Brain microvascular endothelial cell (primary cell): ENCODE measurements at regions not wholly inside any gene's neighbourhood (a gene's known extent, or its start where the extent isn't known, plus 50 kb on each side); places are given as distances from the start of the nearest gene placed in this dataset.

Experiments used
- DNase-seq: peaks from one replicate; pipeline ENCODE4 v3.0.0-alpha.2; 2020
- H3K27ac ChIP-seq: fragments of 250-450 bp; sonication (Bioruptor Pico); 2 replicates; pipeline ENCODE4 v1.5.1; 2020; ENCODE audit warnings: mild to moderate bottlenecking, moderate library complexity
- H3K27me3 ChIP-seq: fragments of 250-450 bp; sonication (Bioruptor Pico); replicated peaks from 2 replicates; pipeline ENCODE4 v1.5.1; 2020; ENCODE audit warnings: mild to moderate bottlenecking
- H3K36me3 ChIP-seq: fragments of 250-450 bp; sonication (Bioruptor Pico); replicated peaks from 2 replicates; pipeline ENCODE4 v1.5.1; 2020; ENCODE audit warnings: mild to moderate bottlenecking
- H3K4me3 ChIP-seq: 2 replicates; pipeline ENCODE4 v1.5.1; 2011; ENCODE audit warnings: low read depth, mild to moderate bottlenecking, control low read depth, low read length, moderate library complexity
- CTCF ChIP-seq: IDR thresholded peaks from 2 replicates; pipeline ENCODE4 v1.5.1; 2011; ENCODE audit warnings: low read depth, mild to moderate bottlenecking, moderate library complexity, low read length, control low read depth, inconsistent platforms; ENCODE audit errors: missing control alignments
- in situ Hi-C: cut with HindIII; loops from 2 replicates; pipeline ENCODE4 v1.10.0; 2017; ENCODE audit warnings: low sequenced_read_pairs, low pct_ligation_motif_present

GRCh38 chrX:9087271-9088040 is 53.5 kb upstream of the FAM9B start:
- TF ChIP-seq CTCF, result no peak
- Histone ChIP-seq H3K27me3 (no peaks in the 10 kb centered on the region), H3K36me3 (no peaks in the 10 kb centered on the region), H3K27ac (no peak overlapping the region), H3K4me3 (no peak overlapping the region)
- DNase-seq, result no peak
- in situ Hi-C loops, result no loop called here

GRCh38 chrX:9088896-9089295 is 55.0 kb upstream of the FAM9B start:
- DNase-seq, result no peak
- Histone ChIP-seq H3K4me3 (no peak overlapping the region), H3K36me3 (no peaks in the 10 kb centered on the region), H3K27me3 (no peaks in the 10 kb centered on the region), H3K27ac (no peak overlapping the region)
- no peak for TF ChIP-seq CTCF
- in situ Hi-C loops, result no loop called here

GRCh38 chrX:9090766-9091165 is 56.8 kb upstream of the FAM9B start:
- H3K27me3 ChIP-seq, result no peaks in the 10 kb centered on the region
- no peak for TF ChIP-seq CTCF
- no peaks in the 10 kb centered on the region for H3K36me3 ChIP-seq
- no peak overlapping the region for H3K4me3 ChIP-seq
- H3K27ac ChIP-seq, result no peak overlapping the region
- DNase-seq, result no peak
- in situ Hi-C loops, result no loop called here

GRCh38 chrX:9091258-9091657 is 57.3 kb upstream of the FAM9B start:
- no peak overlapping the region for H3K27ac ChIP-seq
- no peak for DNase-seq
- no peak overlapping the region for H3K4me3 ChIP-seq
- in situ Hi-C loops, result no loop called here
- no peaks in the 10 kb centered on the region for H3K27me3 ChIP-seq
- no peak for TF ChIP-seq CTCF
- H3K36me3 ChIP-seq, result no peaks in the 10 kb centered on the region

DNA sequence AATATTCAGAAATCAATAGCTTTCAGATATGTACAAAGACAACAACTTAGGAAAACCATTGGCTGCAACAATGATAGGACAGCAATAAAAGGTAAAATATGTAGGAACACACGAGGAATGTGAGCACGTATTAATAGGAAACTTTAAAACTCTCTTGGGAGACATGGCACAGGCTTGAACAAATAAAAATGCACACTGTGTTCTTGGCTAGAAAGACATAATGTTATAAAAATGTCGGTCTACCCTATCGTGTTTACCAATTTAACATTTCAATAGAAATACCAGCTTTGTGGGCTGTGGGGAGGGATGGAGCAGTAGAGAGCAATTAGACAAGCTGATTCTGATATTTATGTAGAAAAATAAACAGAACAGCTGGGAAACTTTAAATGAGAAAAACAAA is 69.0 kb upstream of the FAM9B start:
- Histone ChIP-seq H3K27me3 (no peaks in the 10 kb centered on the region), H3K4me3 (no peak overlapping the region), H3K36me3 (no peaks in the 10 kb centered on the region), H3K27ac (no peak overlapping the region)
- no peak for TF ChIP-seq CTCF
- no peak for DNase-seq
- in situ Hi-C loops, result no loop called here

DNA sequence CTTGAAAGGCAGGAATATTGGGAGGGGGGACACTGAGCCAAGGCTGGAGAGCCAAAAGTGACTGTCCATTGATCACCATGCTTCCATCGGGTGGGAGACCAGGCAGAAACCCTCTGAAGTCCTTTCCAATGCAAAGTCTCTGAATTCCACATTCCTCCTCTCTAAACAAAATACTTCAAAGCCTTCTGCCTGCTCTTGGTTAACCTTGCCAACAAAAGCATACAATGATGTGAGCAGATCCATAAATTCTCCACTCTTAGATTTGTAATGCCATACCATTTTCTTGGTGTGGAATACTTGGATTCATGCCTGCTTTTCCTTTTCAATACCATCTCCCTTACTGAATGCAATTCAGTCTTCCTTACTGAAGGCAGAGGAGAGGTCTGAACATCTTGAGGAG is 74.1 kb upstream of the FAM9B start:
- TF ChIP-seq CTCF, result no peak
- in situ Hi-C loops, result no loop called here
- Histone ChIP-seq H3K27me3 (no peaks in the 10 kb centered on the region), H3K36me3 (no peaks in the 10 kb centered on the region), H3K4me3 (no peak overlapping the region), H3K27ac (no peak overlapping the region)
- DNase-seq, result no peak
